Calu3 (cell line): ENCODE measurements at regions not wholly inside any gene's neighbourhood (a gene's known extent, or its start where the extent isn't known, plus 50 kb on each side); places are given as distances from the start of the nearest gene placed in this dataset.

Experiments used
- BruUV-seq: library from RNA; stranded (reverse); fragments of 400-500 nt; replicated peaks from 2 replicates; lab custom pipeline; 2021; lab: Mats Ljungman, UMichigan
- CTCF ChIA-PET: fragments of 300-600 bp; sonication (Branson Sonifier 250); formaldehyde crosslinking; loops from one replicate; lab custom pipeline; 2022; ENCODE audit warnings: antibody characterized with exemption; lab: Charles Lee
- DNase-seq: peaks from one replicate; pipeline ENCODE4 v3.0.0; 2022
- H3K27ac Mint-ChIP-seq: one replicate; pipeline ENCODE4 v1.8.0; 2022; ENCODE audit warnings: mixed read lengths; ENCODE audit not compliant: unreplicated experiment
- H3K27me3 Mint-ChIP-seq: one replicate; pipeline ENCODE4 v1.8.0; 2022; ENCODE audit warnings: mixed read lengths; ENCODE audit not compliant: unreplicated experiment
- H3K36me3 Mint-ChIP-seq: one replicate; pipeline ENCODE4 v1.8.0; 2022; ENCODE audit warnings: mild to moderate bottlenecking, moderate library complexity, mixed read lengths; ENCODE audit not compliant: insufficient read depth, unreplicated experiment
- H3K4me1 Mint-ChIP-seq: one replicate; pipeline ENCODE4 v1.8.0; 2022; ENCODE audit warnings: mild to moderate bottlenecking, low read depth, mixed read lengths; ENCODE audit not compliant: unreplicated experiment
- H3K4me3 Mint-ChIP-seq: one replicate; pipeline ENCODE4 v1.8.0; 2022; ENCODE audit warnings: mild to moderate bottlenecking, low read depth, moderate library complexity, mixed read lengths; ENCODE audit not compliant: unreplicated experiment
- H3K9me3 Mint-ChIP-seq: one replicate; pipeline ENCODE4 v1.8.0; 2022; ENCODE audit warnings: low read depth, mixed read lengths; ENCODE audit not compliant: unreplicated experiment
- CTCF ChIP-seq: fragments of 200-600 bp; IDR thresholded peaks from one replicate; pipeline ENCODE4 v1.8.0; 2022; ENCODE audit warnings: antibody characterized with exemption; ENCODE audit not compliant: unreplicated experiment
- intact Hi-C: fragments of 100-400 bp; cut with micrococcal nuclease; formaldehyde crosslinking; loops from one replicate; pipeline ENCODE4 v1.10.0; 2022; ENCODE audit not compliant: unreplicated experiment

GRCh38 chr2:7992612-7993602, 688.9 kb upstream of the ID2 start:
- Mint-ChIP-seq H3K27ac (no peak overlapping the region), H3K4me3 (no peak overlapping the region), H3K27me3 (no peaks in the 10 kb centered on the region), H3K4me1 (peaks cover 18% of the 10 kb centered on the region), H3K9me3 (no peaks in the 10 kb centered on the region), H3K36me3 (no peaks in the 10 kb centered on the region)
- intact Hi-C loops, result no loop called here
- CTCF ChIA-PET, result no interaction called here
- TF ChIP-seq CTCF, result no peak
- peak; percentile 11 for DNase-seq
- no TSS peak for BruUV-seq

GRCh38 chr2:7994397-7994951, 687.4 kb upstream of the ID2 start:
- CTCF ChIA-PET, result no interaction called here
- Mint-ChIP-seq H3K27ac (no peak overlapping the region), H3K4me3 (no peak overlapping the region), H3K27me3 (no peaks in the 10 kb centered on the region), H3K9me3 (no peaks in the 10 kb centered on the region), H3K36me3 (no peaks in the 10 kb centered on the region), H3K4me1 (peaks cover 12% of the 10 kb centered on the region)
- no TSS peak for BruUV-seq
- TF ChIP-seq CTCF, result no peak
- intact Hi-C loops, result no loop called here
- no peak for DNase-seq

- DNase-seq, result no peak
- no peaks in the 10 kb centered on the region for H3K36me3 Mint-ChIP-seq
- no peaks in the 10 kb centered on the region for H3K9me3 Mint-ChIP-seq
- H3K4me3 Mint-ChIP-seq, result no peak overlapping the region
- H3K27me3 Mint-ChIP-seq, result no peaks in the 10 kb centered on the region
- intact Hi-C loops, result no loop called here
- no peak for TF ChIP-seq CTCF
- CTCF ChIA-PET, result no interaction called here
- no peak overlapping the region for H3K27ac Mint-ChIP-seq
- no TSS peak for BruUV-seq
- H3K4me1 Mint-ChIP-seq, result peaks cover 12% of the 10 kb centered on the region
These were observed 684.6 kb upstream of the ID2 start for GRCh38 chr2:7997279-7997678.

- H3K27me3 Mint-ChIP-seq, result no peaks in the 10 kb centered on the region
- CTCF ChIA-PET, result no interaction called here
- intact Hi-C loops, result no loop called here
These were observed 682.0 kb upstream of the ID2 start for GRCh38 chr2:7999683-8000476.

More at GRCh38 chr2:7999683-8000476, 682.0 kb upstream of the ID2 start:
- peaks cover 13% of the 10 kb centered on the region for H3K4me1 Mint-ChIP-seq
- H3K9me3 Mint-ChIP-seq, result no peaks in the 10 kb centered on the region
- H3K36me3 Mint-ChIP-seq, result peaks cover 5% of the 10 kb centered on the region
- BruUV-seq, result no TSS peak
- no peak for DNase-seq
- no peak for TF ChIP-seq CTCF
- H3K4me3 Mint-ChIP-seq, result no peak overlapping the region
- no peak overlapping the region for H3K27ac Mint-ChIP-seq
